HG03469 (cell line): ENCODE measurements at regions not wholly inside any gene's neighbourhood (a gene's known extent, or its start where the extent isn't known, plus 50 kb on each side); places are given as distances from the start of the nearest gene placed in this dataset.
"Not testable (repeated sequence)": the region's sequence is repeated elsewhere in the genome, so short reads cannot be mapped to it uniquely, and the experiment has no call there.

Source experiments
- ATAC-seq: cut with Tn5 transposase; IDR thresholded peaks from one replicate; pipeline ENCODE4 v1.9.1; 2021; ENCODE audit warnings: mild to moderate bottlenecking, moderate library complexity, moderate number of reproducible peaks; ENCODE audit not compliant: unreplicated experiment

DNA sequence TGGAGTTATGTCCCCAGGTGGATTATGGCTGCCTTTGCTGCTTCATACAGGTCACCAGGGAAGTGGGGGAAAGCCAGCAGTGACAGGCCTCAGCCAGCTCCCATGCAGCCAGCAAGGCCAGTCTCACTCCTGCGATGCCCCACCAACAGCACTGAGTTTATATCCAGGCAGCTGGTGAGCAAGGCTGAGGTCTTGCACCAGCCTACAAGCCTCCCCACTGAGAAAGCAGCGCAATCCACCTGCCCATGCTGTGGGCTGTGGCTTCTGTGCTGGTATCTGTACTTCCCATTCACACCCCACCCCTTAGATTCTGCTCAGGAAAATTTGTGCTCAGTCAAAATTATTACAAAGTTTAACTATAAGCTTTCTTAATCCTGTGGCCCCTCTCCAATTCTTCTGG lies 153.5 kb downstream of the HHIP start:
- ATAC-seq, result no peak

DNA sequence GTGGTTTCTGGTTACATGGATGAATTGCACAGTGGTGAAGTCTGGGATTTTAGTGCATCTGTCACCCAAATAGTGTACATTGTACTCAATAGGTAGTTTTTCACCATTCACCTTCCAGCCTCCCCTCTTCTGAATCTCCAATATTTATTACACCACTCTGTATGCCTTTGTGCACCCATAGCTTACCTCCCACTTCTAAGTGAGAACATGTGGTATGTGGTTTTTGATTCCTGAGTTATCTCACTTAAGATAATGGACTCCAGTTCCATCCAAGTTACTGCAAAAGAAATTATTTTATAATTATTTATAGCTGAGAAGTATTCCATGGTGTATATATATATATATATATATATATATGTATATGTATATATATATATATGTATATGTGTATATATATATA lies 155.8 kb downstream of the HHIP start:
- ATAC-seq, result no peak

DNA sequence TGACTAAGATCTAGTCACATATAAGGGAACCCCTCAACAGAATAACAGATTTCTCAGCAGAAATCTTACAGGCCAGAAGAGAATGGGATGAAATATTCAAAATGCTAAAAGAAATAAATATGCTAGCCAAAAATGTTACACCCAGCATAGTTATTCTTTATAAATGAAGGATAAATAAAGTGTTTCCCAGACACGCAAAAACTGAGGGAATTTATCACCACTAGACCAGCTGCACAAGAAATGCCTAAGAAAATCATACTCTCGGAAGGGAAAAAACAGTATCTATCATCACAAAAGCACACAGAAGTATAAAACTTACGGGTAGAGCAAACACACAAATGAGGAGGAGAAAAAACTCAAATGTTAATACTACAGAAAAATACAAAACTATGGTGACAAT lies 162.1 kb downstream of the HHIP start:
- no peak for ATAC-seq

DNA sequence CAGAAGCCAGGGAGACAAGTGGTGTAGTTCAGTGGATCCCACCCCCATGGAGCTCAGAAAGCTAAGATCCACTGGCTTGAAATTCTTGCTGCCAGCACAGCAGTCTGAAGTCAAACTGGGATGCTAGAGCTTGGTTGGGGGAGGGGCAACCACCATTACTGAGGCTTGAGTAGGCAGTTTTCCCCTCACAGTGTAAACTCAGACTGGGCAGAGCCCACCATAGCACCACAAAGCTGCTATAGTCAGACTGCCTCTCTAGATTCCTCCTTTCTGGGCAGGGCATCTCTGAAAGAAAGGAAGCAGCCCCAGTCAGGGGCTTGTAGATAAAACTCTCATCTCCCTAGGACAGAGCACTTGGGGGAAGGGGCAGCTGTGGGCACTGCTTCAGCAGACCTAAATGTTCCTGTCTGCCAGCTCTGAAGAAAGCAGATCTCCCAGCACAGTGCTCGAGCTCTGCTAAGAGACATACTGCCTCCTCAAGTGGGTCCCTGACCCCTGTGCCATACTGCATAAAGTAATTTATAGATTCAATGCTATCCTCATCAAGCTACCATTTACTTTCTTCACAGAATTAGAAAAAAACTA lies 163.2 kb downstream of the HHIP start:
- no peak for ATAC-seq

DNA sequence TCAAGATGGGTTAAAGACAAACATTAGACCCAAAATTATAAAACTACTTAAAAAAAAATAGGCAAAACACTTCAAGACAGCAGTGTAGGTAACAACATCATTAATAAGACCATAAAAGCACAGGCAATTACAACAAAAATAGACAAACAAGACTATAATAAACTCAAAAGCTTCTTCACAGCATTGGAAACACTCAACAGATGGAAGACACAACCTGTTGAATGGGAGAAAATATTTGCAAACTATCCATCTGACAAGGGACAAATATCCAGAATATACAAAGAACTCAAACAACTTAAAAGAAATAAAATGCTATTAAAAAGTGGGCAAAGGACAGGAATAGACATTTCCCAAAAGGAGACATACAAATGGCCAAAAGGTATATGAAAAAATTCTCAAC lies 170.7 kb downstream of the HHIP start:
- no peak for ATAC-seq

DNA sequence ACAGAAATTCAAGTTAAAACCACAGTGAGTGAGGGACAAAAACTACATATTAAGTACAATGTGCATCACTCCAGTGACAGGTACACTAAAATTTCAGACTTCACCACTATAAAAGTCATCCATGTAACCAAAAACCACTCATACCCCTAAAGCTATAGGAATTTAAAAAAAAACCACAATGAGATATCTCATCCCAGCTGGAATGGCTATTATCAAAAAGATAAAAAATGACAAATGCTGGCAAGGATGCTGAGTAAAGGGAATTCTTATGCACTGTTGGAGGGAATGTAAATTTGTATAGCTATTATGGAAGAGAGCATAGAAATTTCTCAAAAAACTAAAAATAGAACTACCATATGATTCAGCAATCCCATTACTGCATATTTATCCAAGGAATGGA lies 171.1 kb downstream of the HHIP start:
- no peak for ATAC-seq

DNA sequence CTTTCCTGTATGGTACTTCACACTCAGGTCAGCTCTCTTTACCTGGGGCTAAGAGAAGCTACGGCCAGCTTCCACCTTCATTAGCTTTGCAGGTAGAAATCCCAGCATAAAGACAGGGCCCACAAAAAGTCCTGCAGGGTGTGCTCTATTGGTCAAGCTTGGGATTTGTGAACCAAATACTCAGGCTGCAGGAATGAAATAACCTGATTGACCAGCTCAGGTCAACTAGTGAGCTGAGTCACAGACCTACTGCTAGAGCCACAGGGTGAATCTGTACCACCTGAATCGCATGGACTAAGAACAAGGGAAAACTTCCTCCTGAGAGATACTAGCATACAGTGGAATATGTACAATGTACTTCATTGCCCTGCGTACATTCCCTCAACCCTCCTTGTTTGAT lies 172.2 kb downstream of the HHIP start:
- no peak for ATAC-seq

DNA sequence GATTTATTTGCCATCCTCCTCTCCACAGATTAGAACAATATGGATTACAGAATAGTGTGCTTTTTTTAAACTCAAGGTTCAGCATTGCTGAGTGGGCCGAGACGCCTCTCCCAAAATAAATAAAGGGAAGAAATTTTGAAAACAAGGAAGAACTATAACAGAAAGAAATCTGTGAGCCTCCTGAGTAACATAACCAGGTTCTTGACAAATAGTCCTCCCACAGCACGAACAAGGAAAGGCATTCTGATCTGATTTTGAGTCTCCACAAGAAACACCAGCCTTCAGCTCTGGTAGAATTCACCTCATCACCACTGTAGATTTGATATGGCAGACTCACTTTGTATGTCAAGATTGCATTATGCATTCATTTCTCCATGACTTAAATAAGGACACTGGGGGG lies 173.6 kb downstream of the HHIP start:
- ATAC-seq, result no peak

DNA sequence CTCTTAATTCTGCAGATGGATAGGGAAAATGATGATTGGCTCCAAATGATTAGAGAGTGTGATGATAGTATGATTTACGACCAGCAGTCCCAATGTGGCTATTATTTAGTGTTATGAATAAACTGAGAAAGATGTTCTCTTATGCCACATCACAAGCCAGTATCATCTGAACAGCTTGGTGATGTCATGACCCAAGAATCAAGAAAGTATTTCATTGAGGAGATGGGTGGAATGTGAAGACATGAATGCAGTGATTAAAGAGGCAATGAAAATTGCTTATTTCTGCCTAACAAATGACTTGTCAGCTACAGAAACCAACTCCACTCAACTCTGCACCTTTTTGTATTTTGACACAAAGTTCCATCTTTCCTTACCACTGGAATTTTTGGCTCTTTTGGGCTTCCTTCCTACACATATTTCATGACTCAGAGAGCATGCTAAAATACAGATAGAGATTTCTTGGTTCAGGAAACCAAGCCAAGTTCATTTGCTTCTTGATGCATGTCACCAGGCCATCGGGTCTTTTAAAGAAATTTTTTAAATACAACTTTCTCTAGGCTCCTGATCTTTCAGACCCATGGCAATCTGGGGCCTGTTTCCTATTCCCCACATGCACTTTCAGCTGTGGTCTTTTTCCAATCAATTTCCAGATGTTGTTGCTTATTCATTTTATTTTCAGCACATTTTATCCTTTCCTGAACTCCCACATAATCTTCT lies 174.2 kb downstream of the HHIP start:
- ATAC-seq, result no peak

DNA sequence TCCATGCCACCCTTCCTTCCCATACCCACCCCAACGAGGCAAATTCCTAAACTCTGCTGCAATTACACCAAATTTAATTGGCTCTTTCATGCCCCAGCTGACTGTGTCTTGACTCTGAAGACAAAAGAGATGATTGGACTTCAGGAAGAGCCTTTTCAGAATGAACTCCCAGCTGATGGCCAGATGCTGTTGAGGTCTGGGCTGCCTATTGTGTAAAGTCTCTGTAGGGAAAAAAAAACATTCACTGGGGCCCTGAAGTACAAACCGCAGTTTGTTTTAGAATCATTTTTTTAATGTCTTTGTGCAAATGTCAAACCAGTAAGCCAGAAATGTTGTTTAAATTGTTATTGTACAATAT lies 174.8 kb downstream of the HHIP start:
- no peak for ATAC-seq

DNA sequence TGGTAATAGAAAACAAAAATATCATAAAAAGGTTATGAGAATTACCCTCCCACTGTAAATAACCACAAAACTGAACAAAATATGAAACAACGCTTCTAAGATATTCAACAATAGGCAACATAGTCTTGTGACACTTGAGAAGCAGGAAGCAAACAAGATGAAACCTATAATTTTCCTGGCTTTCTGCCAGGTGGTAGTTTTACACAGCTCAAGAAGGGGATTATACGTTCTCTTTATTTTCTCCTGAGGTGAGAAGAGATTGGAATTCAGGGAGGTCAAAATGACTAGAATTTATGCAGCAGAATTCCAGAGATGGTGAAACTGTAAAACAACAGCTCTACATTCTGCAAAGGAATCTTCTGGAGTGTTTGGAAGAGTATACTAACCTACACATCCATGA lies 186.0 kb downstream of the HHIP start:
- ATAC-seq, result no peak

DNA sequence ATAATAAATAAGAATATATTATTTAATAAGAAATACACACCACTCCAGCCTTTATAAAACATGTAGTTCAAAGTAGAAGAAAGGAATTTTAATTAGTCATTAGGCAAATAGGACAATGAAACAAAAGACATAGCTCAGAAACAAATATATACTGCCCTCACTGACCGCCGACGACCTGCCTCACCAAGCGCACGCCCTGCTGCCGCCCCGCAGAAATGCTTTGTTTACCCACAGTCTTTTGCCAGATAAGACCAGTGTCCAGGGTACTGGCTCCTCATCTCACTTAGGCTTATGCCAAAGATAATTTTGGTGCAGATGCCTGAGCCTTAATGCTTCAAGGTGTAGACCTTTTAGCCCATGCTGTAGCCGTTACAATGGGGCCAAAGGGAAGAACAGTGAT lies 199.5 kb downstream of the HHIP start:
- no peak for ATAC-seq

DNA sequence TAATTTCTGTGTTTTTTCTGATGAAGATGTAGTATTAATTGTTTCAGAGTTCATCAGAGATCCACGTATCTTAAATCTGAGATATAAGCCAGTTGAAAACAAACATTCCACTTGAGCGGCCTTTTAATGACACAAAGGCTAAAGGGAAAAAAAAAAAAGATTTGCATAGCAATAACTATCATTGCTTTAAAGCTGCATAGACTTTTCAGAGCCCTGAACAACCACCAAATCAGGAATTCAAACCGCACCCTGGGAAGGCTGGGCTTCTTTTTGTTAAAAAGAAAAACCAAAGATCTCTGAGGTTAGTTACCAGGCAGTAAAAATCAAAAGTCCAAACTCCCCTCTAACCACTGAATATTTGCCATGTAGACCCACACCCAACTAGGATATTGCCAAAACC lies 206.0 kb downstream of the HHIP start:
- ATAC-seq, result no peak

DNA sequence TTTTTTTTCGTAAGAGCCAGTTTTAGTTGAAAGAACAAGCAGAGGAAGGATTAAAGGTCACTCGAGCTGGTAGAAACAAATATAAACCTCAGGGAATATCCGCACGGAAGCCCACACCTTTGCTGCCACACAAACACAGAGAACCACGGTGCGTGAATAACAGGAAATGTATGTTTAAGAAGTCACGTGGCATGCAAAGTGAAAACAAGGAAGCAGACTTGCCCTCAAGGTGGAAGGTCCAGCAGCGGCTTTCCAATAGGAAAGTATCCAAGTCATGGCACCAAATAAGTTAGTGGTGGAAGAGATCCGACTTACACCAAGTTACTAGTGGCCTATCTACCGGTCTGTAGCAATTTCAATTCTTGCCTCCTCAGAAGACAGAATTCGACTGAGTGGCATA lies 215.5 kb downstream of the HHIP start:
- ATAC-seq, result no peak

DNA sequence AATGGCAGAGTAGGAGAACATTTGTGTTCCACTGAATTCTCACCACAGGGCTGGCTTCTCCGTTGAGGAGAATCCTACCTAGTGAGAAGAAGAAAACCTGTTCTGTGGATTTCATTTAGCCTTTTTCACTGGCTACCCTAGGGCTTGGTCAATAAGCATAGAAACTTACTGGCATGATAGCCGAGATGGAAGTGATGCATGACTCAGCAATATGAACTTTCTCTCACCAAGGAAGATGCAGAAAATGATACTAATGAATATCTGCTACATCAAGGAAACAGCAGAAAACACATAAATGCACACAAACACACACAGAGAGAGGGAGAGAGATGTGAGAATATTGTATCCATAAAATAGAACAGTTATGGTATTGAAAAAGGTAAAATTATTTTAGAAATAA lies 216.3 kb downstream of the HHIP start:
- no peak for ATAC-seq

DNA sequence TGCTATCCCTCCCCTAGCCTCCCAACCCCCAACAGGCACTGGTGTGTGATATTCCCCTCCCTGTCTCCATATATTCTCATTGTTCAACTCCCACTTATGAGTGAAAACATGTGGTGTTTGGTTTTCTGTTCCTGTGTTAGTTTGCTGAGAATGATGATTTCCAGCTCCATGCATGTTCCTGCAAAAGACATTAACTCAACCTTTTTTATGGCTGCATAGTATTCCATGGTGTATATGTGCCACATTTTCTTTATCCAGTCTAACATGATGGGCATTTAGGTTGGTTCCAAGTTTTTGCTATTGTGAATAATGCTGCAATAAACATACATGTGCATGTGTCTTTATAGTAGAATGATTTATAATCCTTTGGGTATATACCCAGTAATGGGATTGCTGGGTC lies 218.9 kb downstream of the HHIP start:
- not testable (repeated sequence) for ATAC-seq

DNA sequence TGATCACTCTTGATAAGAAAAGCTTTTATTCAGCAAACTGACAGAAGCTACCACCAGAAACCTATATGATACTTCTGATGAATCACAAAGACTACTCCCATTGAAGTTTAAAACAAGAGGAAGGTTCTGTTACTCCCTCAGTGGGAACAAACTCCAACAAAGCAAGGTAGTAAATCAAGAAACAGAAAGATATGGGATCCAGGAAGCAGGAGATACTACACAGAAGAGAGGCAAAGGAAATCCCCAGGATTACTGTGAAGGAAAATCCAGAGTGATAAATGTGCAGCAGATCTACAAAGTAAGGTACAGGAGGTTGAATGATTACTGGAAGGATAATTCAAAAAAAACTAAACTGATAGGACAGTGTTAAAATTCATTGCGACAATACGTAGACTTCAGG lies 222.4 kb downstream of the HHIP start:
- no peak for ATAC-seq

DNA sequence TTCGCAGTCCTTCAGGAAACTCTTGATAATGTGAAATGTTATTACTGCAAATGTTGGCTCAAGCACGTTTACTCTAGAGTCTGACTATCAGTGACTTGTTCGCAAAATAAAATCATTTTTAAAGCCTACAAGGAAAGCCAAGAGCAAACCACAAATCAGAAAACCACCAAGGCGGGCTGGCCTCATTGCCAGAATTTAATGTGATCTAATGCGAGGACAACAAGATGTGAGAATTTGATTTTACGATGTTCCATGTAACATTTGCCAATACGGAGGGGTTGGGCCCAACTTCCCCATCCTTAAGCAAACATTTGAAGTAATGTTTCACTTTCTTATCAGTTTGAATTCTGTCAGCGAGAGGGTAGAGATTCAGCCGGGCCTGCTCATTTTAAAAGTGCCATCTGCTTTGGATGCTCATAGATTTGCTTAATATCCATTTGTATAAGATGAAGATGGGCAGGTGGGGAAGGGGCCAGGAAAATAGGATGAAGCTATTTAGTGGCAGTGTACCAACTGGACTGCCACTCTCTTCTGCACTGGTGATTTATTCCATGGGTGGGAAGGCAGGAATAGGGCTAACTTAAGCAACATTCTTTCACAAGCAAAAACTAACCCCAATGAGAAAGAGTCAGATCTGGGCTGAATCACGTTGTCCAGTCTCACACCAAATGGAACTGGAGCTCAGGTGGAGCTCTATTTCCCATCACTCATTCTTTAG lies 225.3 kb downstream of the ANAPC10 start:
- ATAC-seq, result no peak

DNA sequence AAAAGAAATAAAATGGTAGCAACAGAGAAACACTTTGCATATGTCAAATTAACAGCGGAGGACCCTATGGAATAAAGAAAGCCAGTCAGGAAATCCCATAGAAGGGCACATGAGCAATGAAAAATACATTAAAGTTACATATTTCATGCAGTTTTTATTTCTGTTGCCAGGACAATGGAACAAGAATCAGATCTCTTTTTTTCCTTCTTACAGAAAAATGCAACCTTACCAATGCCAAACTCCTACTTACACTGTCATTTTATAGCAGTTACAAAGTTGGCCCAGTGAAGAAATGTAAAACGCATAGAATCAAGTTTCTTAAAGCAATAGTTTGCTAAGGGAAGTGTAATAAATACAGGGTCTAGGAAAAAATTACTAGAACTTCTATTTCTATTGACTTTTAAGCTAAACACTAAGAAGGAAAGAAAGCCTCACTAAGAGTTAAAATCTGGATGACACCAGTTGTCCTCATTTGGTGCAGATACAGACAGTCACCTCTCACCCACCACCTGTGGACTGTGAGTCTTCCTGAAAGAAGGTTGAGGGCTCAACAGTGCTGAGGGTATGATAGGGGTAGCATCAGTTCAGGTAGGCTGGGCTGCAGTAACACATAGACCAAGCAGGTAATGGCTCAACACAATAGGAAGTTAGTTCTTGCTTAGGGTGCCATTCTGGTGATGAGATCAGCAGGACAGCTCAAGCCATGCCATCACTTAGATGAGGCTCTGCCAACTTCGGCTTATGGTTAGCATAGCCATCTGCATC lies 224.6 kb downstream of the ANAPC10 start:
- no peak for ATAC-seq

DNA sequence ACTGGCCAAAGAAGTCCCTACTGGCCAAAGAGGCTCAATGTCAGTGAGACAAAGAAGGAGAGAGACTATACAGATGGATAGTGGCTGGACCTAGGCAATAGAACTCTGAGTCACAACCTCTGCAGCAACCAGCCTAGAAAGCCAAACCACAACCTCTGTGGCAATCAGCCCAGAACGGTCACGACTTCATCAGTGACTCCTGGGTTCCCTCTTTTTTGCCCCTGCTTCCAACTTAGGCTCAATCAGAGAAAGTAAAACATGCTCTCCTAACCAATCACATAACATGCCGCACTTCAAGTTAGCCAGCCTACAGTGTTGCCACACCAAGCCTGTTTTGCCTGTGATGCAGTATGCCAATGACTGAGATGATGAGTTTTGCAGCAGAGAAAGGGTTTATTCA lies 203.4 kb downstream of the ANAPC10 start:
- no peak for ATAC-seq

DNA sequence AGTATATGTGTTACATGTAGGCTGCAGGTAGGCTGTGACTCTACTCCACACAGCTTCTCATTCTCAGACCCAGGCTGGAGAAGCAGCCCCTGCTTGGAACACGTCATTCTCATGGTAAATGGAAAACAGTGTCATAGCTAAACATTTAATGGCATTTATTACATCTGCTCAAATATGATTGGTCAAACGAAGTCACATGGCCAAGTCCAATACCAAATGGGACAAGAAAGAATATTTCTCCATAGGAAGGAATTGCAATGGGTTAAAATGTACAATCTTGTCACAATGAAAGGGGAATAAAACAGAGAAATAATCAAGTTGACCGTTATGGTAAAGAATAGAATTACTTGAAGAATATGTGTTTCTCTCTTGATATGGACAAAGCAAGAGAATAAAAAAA lies 198.6 kb downstream of the ANAPC10 start:
- ATAC-seq, result no peak

DNA sequence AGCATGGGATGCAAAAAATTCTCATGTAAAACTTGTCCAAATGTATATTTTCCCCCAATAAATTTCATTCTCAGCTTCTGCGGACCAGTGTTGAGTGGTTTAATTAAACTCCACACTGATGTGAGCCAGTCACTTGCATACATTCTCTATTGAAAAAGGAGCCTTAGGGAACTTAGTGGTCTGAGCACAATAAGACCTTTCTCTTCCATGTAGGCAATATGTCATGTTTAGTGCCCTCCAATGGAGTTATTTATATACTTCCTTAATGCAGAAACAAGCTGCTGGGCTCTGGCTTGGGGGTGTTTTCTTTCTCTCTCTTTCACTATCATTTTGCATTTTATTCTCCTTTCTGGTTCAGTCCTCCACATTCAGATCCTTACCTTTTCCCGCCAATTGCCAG lies 196.9 kb downstream of the ANAPC10 start:
- ATAC-seq, result no peak
